ENCODE measurements at regions not wholly inside any gene's neighbourhood (a gene's known extent, or its start where the extent isn't known, plus 50 kb on each side); places are given as distances from the start of the nearest gene placed in this dataset.

DNA sequence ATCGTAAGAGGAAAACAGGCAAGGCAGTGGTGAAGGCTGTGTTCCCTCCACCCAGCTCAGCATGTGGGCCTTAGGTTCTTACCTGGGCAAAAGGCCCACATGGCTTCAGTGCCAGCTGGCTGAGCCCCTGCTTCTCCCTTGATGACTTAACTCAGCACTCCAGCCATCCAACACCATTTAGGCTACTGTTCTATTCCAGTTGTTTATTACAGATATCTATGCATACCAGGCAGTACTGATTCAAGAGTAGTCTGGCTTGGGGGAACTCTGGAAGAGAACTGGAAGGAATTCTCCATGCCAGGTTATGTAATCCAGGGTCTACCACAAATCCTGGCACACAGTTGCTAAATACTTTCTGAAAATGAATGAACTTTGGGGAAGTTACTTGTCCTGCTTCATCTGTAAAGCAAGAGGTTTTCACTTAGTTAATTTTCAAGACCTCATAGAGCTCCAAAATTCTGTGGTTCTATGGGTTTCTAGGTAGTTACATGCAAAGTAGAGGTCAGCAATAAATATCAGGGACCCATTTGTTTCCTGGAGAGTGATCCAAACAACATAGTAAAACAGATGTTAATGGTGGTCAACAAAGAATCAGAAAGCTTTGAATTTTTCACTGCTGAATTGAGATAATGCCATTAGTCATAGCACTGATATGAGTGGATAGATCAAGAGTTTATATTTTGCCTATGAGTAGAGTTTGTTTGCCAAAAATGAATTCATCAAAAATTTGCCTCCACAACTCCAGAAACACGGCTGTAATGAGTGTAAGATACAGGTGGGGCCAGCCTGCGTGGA lies 88.2 kb upstream of the OSMR start:
- TF ChIP-seq, protein P1, sequence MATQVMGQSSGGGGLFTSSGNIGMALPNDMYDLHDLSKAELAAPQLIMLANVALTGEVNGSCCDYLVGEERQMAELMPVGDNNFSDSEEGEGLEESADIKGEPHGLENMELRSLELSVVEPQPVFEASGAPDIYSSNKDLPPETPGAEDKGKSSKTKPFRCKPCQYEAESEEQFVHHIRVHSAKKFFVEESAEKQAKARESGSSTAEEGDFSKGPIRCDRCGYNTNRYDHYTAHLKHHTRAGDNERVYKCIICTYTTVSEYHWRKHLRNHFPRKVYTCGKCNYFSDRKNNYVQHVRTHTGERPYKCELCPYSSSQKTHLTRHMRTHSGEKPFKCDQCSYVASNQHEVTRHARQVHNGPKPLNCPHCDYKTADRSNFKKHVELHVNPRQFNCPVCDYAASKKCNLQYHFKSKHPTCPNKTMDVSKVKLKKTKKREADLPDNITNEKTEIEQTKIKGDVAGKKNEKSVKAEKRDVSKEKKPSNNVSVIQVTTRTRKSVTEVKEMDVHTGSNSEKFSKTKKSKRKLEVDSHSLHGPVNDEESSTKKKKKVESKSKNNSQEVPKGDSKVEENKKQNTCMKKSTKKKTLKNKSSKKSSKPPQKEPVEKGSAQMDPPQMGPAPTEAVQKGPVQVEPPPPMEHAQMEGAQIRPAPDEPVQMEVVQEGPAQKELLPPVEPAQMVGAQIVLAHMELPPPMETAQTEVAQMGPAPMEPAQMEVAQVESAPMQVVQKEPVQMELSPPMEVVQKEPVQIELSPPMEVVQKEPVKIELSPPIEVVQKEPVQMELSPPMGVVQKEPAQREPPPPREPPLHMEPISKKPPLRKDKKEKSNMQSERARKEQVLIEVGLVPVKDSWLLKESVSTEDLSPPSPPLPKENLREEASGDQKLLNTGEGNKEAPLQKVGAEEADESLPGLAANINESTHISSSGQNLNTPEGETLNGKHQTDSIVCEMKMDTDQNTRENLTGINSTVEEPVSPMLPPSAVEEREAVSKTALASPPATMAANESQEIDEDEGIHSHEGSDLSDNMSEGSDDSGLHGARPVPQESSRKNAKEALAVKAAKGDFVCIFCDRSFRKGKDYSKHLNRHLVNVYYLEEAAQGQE (IDR thresholded peaks at IDR 0.05; ENCODE audit: insufficient read depth in 1 of 2, low read depth in 2 of 2, low read length in 2 of 2), result no peak
- TF ChIP-seq SIN3A (IDR thresholded peaks at IDR 0.05; ENCODE audit: borderline replicate concordance, insufficient read depth, low read length), result no peak
- TF ChIP-seq TAF1 (IDR thresholded peaks at IDR 0.05; ENCODE audit: borderline replicate concordance, insufficient read depth, low read length), result no peak
- TF ChIP-seq POLR2AphosphoS5 (IDR thresholded peaks at IDR 0.05; ENCODE audit: low read depth, low read length), result no peak
- no peak for TF ChIP-seq FOXP2 (optimal IDR thresholded peaks at IDR 0.05; ENCODE audit: borderline replicate concordance, extremely low read depth, extremely low read length, insufficient read depth)

DNA sequence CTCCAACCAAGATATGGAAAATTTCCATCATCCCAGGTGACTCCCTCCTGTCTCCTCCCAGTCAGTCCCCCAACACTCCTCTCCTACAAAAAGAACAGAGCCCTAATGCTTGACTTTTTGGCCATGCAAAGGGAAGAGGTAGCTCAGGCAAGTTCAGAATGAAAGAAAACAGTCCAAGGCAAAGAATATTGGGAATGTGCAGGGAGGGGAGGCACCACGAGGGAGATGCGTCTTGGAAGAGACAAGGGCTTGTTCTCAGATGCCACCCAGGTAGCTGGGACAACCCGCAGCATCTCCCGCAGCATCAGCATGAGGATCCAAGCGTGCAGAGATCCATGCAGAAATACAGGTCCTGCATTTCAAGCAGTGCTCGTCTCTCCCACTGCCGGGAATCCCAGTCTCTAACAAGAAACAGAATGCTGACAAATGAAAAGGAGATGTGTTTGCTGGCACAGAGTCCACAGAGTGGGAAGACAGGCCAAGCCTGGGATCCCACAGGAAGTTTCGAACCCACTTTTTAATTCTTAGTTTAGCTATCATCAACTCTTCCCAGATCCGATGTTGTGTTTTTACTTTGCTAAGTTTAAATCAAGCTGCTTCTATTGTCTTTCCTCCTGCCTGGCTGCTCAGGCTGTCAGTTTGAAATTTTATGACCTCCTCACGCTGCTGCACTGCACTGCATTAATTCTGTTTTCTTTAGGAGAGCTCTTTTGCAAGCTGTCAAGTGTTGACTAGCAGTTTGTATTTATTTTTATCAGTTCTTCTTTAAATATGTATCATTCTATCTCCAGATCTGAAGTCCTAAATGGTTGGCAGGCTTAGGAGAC lies 86.8 kb upstream of the OSMR start:
- TF ChIP-seq, protein P1 (IDR thresholded peaks at IDR 0.05; ENCODE audit: insufficient read depth in 1 of 2, low read depth in 2 of 2, low read length in 2 of 2), result peak in 1 of 2 experiments; percentile 63; a peak in 1 of 4 replicates
- no peak for TF ChIP-seq FOXP2 (optimal IDR thresholded peaks at IDR 0.05; ENCODE audit: borderline replicate concordance, extremely low read depth, extremely low read length, insufficient read depth)
- TF ChIP-seq SIN3A (IDR thresholded peaks at IDR 0.05; ENCODE audit: borderline replicate concordance, insufficient read depth, low read length), result no peak
- peak; percentile 38; the same call in 1 of the 2 replicates for TF ChIP-seq POLR2AphosphoS5 (IDR thresholded peaks at IDR 0.05; ENCODE audit: low read depth, low read length)
- no peak for TF ChIP-seq TAF1 (IDR thresholded peaks at IDR 0.05; ENCODE audit: borderline replicate concordance, insufficient read depth, low read length)

DNA sequence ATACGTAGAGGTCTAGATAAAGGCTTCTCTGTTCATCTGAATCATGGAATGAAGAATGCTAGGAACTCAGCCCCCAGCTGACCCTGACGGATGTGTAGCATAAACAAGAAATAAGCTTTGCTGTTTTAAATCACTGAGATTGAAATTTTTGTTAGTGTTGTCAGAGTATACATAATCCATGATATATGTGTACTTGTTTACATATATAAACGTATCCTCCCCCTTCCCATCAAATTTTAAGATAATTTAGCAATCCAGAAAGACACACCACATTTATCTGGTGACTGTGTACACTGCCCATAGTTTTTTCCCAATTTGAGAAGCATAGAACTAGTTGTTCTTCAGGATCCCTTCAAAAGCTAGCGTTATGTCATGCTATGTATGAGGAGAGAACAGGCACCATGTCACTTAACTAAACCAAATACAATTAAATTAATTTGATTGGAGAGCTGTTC lies 80.8 kb upstream of the OSMR start:
- no peak for TF ChIP-seq FOXP2 (optimal IDR thresholded peaks at IDR 0.05; ENCODE audit: borderline replicate concordance, extremely low read depth, extremely low read length, insufficient read depth)
- no peak for TF ChIP-seq SIN3A (IDR thresholded peaks at IDR 0.05; ENCODE audit: borderline replicate concordance, insufficient read depth, low read length)
- TF ChIP-seq POLR2AphosphoS5 (IDR thresholded peaks at IDR 0.05; ENCODE audit: low read depth, low read length), result no peak
- TF ChIP-seq, protein P1 (IDR thresholded peaks at IDR 0.05; ENCODE audit: insufficient read depth in 1 of 2, low read depth in 2 of 2, low read length in 2 of 2), result no peak
- no peak for TF ChIP-seq TAF1 (IDR thresholded peaks at IDR 0.05; ENCODE audit: borderline replicate concordance, insufficient read depth, low read length)

DNA sequence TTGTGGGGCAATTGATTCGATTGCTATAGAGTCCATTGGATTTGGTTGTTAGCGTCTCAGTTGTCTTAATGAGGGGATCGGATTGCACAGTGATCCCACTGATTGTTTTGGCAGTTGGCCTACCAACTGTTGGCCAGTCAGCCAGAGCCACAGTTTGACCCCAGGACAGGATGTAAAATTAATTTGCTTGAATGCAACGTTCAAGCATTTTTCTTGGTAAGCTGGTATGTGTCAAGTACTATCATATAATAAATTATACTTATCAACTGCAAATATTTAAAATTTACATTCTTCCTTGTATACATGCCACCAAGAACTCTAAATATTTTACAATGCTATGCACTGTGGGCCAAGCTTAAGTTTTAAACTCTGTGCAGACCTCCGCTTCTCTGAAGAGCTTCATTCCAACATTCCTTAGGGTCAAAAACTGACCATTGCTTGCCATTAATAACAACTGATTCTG lies 80.4 kb upstream of the OSMR start:
- TF ChIP-seq FOXP2 (optimal IDR thresholded peaks at IDR 0.05; ENCODE audit: borderline replicate concordance, extremely low read depth, extremely low read length, insufficient read depth), result no peak

DNA sequence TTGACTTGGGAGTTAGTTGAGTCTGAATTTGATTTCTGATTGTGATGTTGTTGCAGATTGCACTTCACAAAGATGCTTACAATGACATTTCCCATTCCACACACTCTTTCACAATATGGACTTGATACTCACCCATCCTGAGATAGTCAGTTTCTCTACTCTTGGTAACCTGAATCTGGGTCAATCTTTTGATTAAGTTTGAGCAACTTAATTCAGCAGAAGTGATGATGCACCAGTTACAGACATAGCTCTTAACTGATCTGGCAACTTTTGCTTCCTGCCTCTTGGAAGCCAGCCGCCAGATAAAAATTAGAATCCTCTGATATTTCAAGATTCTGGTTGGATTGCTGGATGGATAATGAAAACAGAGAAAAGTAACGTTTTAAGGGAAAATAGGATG lies 79.7 kb upstream of the OSMR start:
- TF ChIP-seq POLR2AphosphoS5 (IDR thresholded peaks at IDR 0.05; ENCODE audit: low read depth, low read length) (0 out of 2 replicates have a peak, but pooled peaks have one; percentile 24), FOXP2 (optimal IDR thresholded peaks at IDR 0.05; ENCODE audit: borderline replicate concordance, extremely low read depth, extremely low read length, insufficient read depth) (no peak)

Measured in PFSK-1 (cell line).